Stomach (tissue), 4 donors: ENCODE measurements at regions not wholly inside any gene's neighbourhood (a gene's known extent, or its start where the extent isn't known, plus 50 kb on each side); places are given as distances from the start of the nearest gene placed in this dataset.

ENCODE experiments used
- CTCF ChIP-seq, 7 experiments: fragments of 450-650 bp in 4 of 7; fragments of 200-600 bp in 3 of 7; sonication (generic) in 3 of 7; IDR thresholded peaks; one replicate each; pipeline ENCODE4 v1.5.1; 2016 to 2019; ENCODE audit warnings: antibody characterized with exemption in 7 of 7, control low read depth in 2 of 7, mild to moderate bottlenecking in 1 of 7
- POLR2A ChIP-seq, 4 donors: fragments of 450-650 bp; IDR thresholded peaks; one replicate each; pipeline ENCODE4 v1.6.1; 2016; ENCODE audit warnings: antibody characterized with exemption in 4 of 4, control low read depth in 2 of 4, mild to moderate bottlenecking in 1 of 4, moderate library complexity in 1 of 4
- POLR2AphosphoS5 ChIP-seq, 3 donors: sonication (generic); formaldehyde crosslinking; IDR thresholded peaks; one replicate each; pipeline ENCODE4 v1.6.1; 2016; ENCODE audit warnings: antibody characterized with exemption in 3 of 3

GRCh38 chr5:3024126-3024525 lies 272.6 kb upstream of the IRX2 start:
- TF ChIP-seq CTCF (IDR thresholded peaks at IDR 0.05) (no peak), POLR2AphosphoS5 (IDR thresholded peaks at IDR 0.05) (no peak), POLR2A (IDR thresholded peaks at IDR 0.05) (no peak)
